ENCODE measurements at regions not wholly inside any gene's neighbourhood (a gene's known extent, or its start where the extent isn't known, plus 50 kb on each side); places are given as distances from the start of the nearest gene placed in this dataset.

GRCh38 chr2:121151311-121152109 is 133.5 kb downstream of the TFCP2L1 start:
- Histone ChIP-seq H3K79me2 (replicated peaks; ENCODE audit: insufficient read depth, low read length) (no peaks in the 10 kb centered on the region), H3K27ac (ENCODE audit: low read length) (no peak overlapping the region), H3K36me3 (ENCODE audit: insufficient read depth, low read length) (no peaks in the 10 kb centered on the region), H3K9me3 (ENCODE audit: low read length) (no peaks in the 10 kb centered on the region), H3K4me3 (ENCODE audit: low read length) (no peak overlapping the region), H2AFZ (ENCODE audit: low read depth, low read length) (no peak overlapping the region), H4K20me1 (ENCODE audit: insufficient read depth) (no peaks in the 10 kb centered on the region), H3F3A (ENCODE audit: insufficient read depth, low read length, poor library complexity, severe bottlenecking) (no peaks in the 10 kb centered on the region), H3K9me2 (ENCODE audit: insufficient read depth, low read length) (no peaks in the 10 kb centered on the region), H3K4me2 (ENCODE audit: low read length) (no peak overlapping the region), H3K27me3 (ENCODE audit: insufficient read depth, low read depth, low read length) (no peaks in the 10 kb centered on the region), H3K9ac (ENCODE audit: low read length) (no peak overlapping the region)
- TF ChIP-seq CTCF (IDR thresholded peaks at IDR 0.05; ENCODE audit: poor library complexity, severe bottlenecking) = no peak
- TF ChIP-seq POLR2AphosphoS5 (IDR thresholded peaks at IDR 0.05) = no peak
- TF ChIP-seq EP300 (conservative IDR thresholded peaks at IDR 0.05; ENCODE audit: poor library complexity, severe bottlenecking) = no peak
- TF ChIP-seq MXI1 (conservative IDR thresholded peaks at IDR 0.05; ENCODE audit: poor library complexity, severe bottlenecking) = no peak
- TF ChIP-seq TAF1 (IDR thresholded peaks at IDR 0.05; ENCODE audit: low read depth) = no peak
- TF ChIP-seq RAD21 (conservative IDR thresholded peaks at IDR 0.05) = no peak
- TF ChIP-seq, protein P1, sequence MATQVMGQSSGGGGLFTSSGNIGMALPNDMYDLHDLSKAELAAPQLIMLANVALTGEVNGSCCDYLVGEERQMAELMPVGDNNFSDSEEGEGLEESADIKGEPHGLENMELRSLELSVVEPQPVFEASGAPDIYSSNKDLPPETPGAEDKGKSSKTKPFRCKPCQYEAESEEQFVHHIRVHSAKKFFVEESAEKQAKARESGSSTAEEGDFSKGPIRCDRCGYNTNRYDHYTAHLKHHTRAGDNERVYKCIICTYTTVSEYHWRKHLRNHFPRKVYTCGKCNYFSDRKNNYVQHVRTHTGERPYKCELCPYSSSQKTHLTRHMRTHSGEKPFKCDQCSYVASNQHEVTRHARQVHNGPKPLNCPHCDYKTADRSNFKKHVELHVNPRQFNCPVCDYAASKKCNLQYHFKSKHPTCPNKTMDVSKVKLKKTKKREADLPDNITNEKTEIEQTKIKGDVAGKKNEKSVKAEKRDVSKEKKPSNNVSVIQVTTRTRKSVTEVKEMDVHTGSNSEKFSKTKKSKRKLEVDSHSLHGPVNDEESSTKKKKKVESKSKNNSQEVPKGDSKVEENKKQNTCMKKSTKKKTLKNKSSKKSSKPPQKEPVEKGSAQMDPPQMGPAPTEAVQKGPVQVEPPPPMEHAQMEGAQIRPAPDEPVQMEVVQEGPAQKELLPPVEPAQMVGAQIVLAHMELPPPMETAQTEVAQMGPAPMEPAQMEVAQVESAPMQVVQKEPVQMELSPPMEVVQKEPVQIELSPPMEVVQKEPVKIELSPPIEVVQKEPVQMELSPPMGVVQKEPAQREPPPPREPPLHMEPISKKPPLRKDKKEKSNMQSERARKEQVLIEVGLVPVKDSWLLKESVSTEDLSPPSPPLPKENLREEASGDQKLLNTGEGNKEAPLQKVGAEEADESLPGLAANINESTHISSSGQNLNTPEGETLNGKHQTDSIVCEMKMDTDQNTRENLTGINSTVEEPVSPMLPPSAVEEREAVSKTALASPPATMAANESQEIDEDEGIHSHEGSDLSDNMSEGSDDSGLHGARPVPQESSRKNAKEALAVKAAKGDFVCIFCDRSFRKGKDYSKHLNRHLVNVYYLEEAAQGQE (IDR thresholded peaks at IDR 0.05; ENCODE audit: borderline replicate concordance) = no peak
- TF ChIP-seq EZH2 (IDR thresholded peaks at IDR 0.05; ENCODE audit: borderline replicate concordance, insufficient read depth, low read length, poor library complexity, severe bottlenecking) = no peak
- no peak for TF ChIP-seq SMC3 (conservative IDR thresholded peaks at IDR 0.05; ENCODE audit: poor library complexity)

DNA sequence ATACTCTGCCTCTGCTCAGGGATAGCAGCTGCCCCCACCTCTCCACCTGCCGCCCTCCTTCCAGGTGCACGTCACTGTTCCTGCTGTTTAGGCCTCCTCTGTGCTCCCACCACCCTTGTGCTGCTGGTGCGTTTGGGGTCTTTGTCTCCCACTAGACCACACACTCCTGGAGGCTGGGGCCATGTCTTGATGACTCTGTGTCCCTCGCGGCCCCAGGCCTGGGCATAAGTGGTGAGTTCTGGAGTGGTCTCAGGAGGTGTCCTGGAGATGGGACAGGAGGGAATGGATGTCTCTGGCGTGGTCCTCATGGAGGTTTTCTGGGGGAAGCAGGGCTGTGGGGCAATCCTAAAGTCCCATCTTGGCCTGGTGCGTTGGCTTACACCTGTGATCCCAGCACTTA is 132.1 kb downstream of the TFCP2L1 start:
- no peak for TF ChIP-seq EP300 (conservative IDR thresholded peaks at IDR 0.05; ENCODE audit: poor library complexity, severe bottlenecking)
- H3K36me3 ChIP-seq (ENCODE audit: insufficient read depth, low read length) = no peaks in the 10 kb centered on the region

More for the DNA sequence above, 132.1 kb downstream of the TFCP2L1 start:
- H3K9me3 ChIP-seq (ENCODE audit: low read length) = peaks cover 4% of the 10 kb centered on the region
- H3K79me2 ChIP-seq (replicated peaks; ENCODE audit: insufficient read depth, low read length) = no peaks in the 10 kb centered on the region
- H3K27me3 ChIP-seq (ENCODE audit: insufficient read depth, low read depth, low read length) = no peaks in the 10 kb centered on the region
- H3K9me2 ChIP-seq (ENCODE audit: insufficient read depth, low read length) = no peaks in the 10 kb centered on the region
- H3K4me2 ChIP-seq (ENCODE audit: low read length) = no peak overlapping the region
- H3K4me3 ChIP-seq (ENCODE audit: low read length) = no peak overlapping the region
- H3K9ac ChIP-seq (ENCODE audit: low read length) = no peak overlapping the region
- no peak overlapping the region for H3K27ac ChIP-seq (ENCODE audit: low read length)
- no peak overlapping the region for H2AFZ ChIP-seq (ENCODE audit: low read depth, low read length)
- no peaks in the 10 kb centered on the region for H4K20me1 ChIP-seq (ENCODE audit: insufficient read depth)
- no peaks in the 10 kb centered on the region for H3F3A ChIP-seq (ENCODE audit: insufficient read depth, low read length, poor library complexity, severe bottlenecking)

Measured in neural cell (in vitro differentiated cells).